Retinal pigment epithelial cell (primary cell): ENCODE measurements at regions not wholly inside any gene's neighbourhood (a gene's known extent, or its start where the extent isn't known, plus 50 kb on each side); places are given as distances from the start of the nearest gene placed in this dataset.
A peak's percentile ranks its signal among the peaks of the same experiment; 100 is the strongest.

Experiments used
- DNase-seq: peaks from one replicate; pipeline ENCODE4 v3.0.0-alpha.2; 2010; ENCODE audit warnings: low read depth
- H3K4me3 ChIP-seq: 2 replicates; pipeline ENCODE4 v1.5.1; 2011; ENCODE audit warnings: mild to moderate bottlenecking, low read length, control low read depth, moderate library complexity
- CTCF ChIP-seq: conservative IDR thresholded peaks from 2 replicates; pipeline ENCODE4 v1.5.1; 2011; ENCODE audit warnings: low read depth, low read length, control low read depth, inconsistent platforms

- DNase-seq = no peak
- no peak overlapping the region for H3K4me3 ChIP-seq
- TF ChIP-seq CTCF = no peak
Measured at GRCh38 chr1:209324901-209325871, 258.3 kb upstream of the CAMK1G start.

GRCh38 chr1:209326076-209326475, 257.4 kb upstream of the CAMK1G start:
- no peak for DNase-seq
- no peak overlapping the region for H3K4me3 ChIP-seq
- TF ChIP-seq CTCF = no peak

GRCh38 chr1:209326831-209327230, 256.7 kb upstream of the CAMK1G start:
- DNase-seq = peak; percentile 65
- no peak for TF ChIP-seq CTCF
- no peak overlapping the region for H3K4me3 ChIP-seq

- TF ChIP-seq CTCF = no peak
- no peak overlapping the region for H3K4me3 ChIP-seq
- no peak for DNase-seq
Measured at GRCh38 chr1:209328196-209328595, 255.3 kb upstream of the CAMK1G start.

GRCh38 chr1:209335178-209335577, 248.3 kb upstream of the CAMK1G start:
- H3K4me3 ChIP-seq = no peak overlapping the region
- no peak for DNase-seq
- TF ChIP-seq CTCF = peak; percentile 93

- DNase-seq = no peak
- no peak for TF ChIP-seq CTCF
- H3K4me3 ChIP-seq = no peak overlapping the region
Measured at GRCh38 chr1:209341146-209341545, 242.4 kb upstream of the CAMK1G start.
